NCI-H345 treated with DMSO at 0.1 percent for 48 hours (cell line): ENCODE measurements at regions not wholly inside any gene's neighbourhood (a gene's known extent, or its start where the extent isn't known, plus 50 kb on each side); places are given as distances from the start of the nearest gene placed in this dataset.
"Not testable (repeated sequence)": the region's sequence is repeated elsewhere in the genome, so short reads cannot be mapped to it uniquely, and the experiment has no call there.

Experiments
- DNase-seq: peaks from one replicate; lab custom pipeline; 2025; ENCODE audit not compliant: unreplicated experiment; lab: John Stamatoyannopoulos, UW

DNA sequence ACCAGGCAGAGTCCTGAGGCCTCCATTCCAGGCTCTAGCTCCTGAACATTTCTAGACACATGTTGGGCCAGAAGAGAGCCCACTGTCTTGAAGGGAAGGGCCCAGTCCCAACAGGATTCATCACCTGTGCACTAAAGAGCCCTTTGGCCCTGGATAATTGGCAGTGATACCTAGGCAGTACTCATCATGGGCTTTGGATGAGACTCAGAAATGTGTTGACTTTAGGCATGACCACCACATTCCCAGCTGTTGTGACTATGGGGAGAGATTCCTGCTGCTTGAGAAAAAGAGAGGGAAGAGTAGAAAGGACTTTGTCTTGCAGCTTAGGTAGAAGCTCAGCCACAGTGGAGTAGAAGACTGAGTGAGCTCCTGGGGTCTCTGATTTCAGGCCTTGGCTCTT lies 138.4 kb upstream of the DAPK1 start:
- no peak for DNase-seq

DNA sequence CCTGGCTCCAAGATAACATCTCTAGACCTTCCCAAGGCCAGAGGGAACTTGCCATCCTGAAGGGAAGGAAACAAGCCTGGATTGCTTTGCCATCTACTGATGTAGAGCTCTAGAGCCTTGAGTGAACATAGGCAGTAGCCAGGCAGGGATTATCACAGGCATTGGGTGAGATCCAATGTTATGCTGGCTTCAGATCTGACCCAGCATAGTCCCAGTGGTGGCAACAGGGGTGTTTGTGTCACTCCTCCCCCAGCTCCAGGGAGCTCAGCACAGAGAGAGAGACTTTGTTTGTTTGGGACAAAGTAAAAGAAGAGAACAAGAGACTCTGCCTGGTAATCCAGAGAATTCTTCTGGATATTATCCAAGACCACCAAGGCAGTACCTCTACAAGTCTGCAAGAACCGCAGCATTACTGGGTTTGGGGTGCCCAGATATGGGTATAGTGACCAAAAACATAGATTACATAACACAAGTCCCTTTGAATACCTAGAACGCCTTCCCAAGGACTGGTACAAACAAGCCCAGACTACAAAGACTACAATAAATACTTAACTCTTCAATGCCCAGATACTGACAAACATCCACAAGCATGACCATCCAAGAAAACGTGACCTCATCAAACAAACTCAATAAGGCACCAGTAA lies 137.6 kb upstream of the DAPK1 start:
- no peak for DNase-seq

DNA sequence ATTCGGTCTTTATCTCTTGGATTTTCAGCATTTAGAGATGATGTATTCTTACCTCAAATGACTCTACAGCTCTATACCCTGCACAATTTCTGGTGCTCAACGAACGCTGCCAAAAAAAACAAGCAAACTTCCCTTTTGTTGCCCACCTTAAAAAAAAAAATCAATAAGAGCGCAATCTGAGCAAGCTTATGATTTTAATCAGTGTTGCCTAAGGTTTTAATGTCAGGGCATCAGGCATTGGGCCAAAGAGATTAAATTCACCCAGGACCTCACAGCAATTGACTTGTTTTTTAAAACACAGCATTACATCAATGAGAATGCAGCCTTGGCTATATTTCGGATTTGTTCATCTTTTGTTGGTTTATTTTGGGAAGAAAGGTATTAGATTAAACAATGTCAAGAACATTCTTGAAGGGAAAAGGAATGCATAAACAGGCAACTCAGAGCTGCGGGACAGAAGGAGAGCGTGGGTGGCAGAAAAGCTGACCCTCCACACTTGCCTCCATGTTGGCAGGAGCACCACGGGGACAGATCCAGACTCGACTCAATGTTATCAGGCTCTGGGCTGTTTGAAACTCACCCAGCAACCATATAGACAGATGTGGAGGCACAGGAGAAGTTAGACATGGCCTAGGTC lies 127.5 kb upstream of the DAPK1 start:
- DNase-seq: no peak

DNA sequence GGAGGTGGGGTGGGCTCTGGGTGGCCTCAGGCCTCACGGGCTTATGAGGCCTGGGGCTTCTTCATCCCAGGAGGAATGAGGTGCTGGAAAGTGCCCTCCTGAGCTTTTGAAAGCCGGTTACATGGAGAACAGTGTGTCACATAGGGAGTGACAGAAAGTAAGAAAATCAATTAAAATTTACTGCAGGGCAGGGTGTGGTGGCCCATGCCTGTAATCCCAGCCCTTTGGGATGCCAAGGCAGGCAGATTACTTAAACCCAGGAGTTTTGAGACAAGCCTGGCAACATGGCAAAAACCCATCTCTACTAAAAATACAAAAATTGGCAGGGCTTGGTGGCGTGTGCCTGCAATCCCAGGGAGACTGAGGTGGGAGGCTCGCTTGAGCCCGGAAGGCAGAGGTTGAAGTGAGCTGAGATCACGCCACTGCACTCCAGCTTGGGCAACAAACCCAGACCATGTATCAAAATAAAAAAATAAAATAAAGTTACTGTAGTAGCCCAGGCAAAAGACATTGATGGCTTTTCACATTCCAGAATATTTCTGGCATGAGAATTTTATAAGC lies 125.8 kb upstream of the DAPK1 start:
- DNase-seq: no peak

DNA sequence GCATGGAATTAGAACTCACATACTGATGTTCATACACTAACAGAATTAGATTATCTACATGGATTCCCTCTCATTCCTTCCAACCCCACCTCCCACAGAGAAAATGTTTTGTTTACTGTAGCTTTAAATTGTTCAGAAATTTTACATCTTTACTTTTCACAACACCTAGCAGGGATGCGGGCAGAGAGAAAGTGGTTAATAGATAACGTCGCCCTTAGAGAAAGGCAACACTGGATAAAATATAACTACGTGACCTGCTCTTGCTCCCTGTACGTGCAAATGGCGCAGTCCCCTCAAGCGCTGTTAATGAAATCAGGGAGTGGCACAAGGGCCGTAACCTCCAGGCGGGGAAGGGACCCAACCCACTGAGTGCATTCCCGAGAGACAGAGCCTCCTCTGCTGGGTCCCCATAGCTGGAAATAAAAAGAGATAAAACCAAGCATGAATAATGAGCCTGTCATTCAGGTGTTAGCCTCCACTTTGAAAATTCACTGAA lies 125.3 kb upstream of the DAPK1 start:
- DNase-seq: no peak

DNA sequence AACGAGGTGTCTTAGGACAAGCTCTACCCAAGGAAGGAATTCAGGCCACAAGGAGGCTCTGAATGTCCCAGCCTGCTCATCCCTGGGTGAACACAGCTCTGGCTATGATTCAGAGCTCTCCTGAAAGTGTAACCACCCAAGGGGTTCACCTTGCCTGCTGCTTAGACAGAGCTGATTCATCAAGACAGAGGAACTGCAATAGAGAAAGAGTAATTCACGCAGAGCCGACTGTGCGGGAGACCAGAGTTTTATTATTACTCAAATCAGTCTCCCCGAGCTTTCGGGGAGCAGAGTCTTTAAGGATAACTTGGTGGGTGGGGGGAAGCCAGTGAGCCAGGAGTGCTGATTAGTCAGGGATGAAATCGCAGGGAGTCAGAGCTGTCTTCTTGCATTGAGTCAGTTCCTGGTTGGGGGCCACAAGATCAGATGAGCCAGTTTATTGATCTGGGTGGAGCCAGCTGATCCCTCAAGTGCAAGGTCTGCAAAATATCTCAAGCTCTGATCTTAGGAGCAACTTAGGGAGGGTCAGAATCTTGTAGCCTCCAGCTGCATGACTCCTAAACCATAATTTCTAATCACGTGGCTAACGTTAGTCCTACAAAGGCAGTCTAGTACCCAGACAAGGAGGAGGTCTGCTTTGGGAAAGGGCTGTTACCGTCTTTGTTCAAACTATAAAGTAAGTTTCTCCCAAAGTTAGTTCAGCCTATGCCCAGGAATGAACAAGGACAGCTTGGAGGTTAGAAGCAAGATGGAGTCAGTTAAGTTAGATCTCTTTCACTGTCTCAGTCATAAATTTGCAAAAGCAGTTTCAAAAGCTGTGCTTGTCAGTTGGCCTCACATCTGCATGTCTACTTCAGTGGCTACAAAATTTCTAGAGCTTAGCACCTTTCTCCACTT lies 123.4 kb upstream of the DAPK1 start:
- not testable (repeated sequence) for DNase-seq

DNA sequence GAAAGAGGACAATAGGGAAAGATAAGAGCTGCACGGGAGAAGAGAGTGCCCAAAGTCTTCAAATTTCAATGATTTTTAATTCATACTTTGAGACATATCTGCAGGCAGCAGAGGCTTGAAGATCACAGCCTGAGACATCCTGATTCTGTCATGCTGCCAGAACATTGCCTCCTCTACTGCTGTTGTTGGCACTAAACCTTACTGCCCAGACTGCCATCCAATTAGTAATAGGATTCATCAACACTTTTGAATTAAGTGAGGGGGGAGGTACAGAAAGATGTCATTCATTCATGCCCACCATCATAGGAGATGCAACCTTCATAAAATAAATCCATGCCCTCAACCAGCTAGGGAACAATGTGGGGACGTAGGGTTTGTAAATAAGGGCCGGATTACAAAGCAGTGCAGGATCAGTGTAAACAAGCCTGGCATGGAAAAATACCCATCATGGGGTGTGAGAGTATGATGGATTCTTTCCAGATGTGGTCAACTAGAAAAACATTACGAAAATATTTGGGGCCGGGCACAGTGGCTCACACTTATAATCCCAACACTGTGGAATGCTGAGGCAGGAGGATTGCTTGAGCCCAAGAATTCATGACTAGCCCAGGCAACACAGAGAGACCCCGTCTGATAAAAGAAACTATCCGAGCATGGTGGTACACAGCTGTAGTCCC lies 122.1 kb upstream of the DAPK1 start:
- no peak for DNase-seq

DNA sequence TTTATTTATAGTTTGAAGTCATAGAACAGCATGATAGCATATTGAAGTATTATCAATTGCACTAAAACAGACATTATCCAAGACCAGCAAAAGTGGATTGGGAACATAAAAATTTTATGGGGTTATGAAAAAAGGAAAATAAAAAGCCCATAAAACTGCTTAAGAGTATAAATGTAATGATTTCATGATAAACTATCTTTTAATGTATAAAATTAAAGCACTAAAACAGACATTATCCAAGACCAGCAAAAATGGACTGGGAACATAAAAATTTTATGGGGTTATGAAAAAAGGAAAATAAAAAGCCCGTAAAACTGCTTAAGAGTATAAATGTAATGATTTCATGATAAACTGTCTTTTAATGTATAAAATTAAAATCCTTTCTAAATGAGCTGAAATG lies 119.0 kb upstream of the DAPK1 start:
- DNase-seq: no peak

DNA sequence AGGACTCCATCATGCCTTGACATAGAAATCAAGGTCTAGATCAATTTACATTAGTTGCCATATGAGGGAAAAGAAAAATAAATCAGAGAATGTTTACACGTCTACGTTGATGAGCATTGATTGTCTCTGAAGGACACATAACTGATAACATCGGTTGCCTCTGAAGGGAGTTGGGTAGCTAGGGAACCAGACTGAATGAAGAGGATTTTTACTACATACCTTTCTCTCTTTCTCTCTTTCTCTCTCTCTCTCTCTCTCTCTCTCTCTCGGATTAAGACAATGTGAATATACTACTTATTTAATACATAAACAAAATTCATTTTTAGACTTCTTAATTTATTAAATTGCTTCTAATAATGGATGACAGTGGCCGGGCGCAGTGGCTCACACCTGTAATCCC lies 118.4 kb upstream of the DAPK1 start:
- DNase-seq: no peak

DNA sequence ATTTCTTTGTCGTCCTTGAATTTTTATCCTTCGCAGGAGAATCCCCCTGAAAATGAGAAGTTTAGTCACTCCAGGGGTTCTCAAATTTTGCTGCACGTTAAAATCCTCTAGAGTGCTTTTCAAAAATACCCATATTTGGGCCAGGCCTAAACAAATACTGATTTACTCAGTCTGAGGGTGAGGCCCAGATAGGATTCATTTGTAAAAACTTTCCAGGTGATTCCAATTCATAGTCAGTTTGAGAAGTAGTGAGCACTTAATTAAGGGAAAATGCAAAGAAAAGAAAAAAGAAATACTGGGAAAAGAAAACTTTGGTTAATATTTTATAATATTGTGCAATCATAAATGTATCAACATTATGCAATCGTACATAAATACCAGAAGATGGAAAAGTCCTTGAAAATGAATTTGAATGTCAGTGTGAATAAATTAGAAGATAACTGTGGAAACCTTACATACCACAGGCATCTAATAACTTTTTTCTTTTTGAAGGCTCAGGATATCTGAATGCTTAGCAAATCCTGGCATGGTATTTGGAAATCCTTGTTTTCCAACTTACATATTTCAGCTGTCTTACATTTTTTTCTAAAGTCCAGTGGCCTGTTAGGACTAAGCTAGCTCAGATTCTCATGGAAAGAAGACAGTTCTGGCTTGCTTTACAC lies 116.5 kb upstream of the DAPK1 start:
- DNase-seq: no peak

DNA sequence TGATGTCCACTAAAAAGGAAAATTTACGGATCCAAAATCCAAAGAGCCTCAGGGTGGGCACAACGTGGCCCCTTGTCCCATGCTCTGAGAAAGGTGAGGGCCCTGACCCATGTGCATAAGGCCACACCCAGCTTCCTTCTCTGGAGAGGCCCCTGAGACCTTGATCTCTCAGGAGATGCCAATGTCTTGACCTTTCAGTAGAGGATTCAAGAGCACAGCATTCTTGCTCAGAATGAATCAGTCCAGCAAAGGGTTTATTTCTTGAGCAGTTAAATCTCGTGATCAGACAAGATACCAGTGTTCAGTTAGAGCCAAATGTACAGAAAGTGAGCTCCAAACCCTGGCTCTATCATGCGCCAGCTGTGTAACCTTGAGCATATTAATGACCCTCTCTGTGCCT lies 115.9 kb upstream of the DAPK1 start:
- no peak for DNase-seq

DNA sequence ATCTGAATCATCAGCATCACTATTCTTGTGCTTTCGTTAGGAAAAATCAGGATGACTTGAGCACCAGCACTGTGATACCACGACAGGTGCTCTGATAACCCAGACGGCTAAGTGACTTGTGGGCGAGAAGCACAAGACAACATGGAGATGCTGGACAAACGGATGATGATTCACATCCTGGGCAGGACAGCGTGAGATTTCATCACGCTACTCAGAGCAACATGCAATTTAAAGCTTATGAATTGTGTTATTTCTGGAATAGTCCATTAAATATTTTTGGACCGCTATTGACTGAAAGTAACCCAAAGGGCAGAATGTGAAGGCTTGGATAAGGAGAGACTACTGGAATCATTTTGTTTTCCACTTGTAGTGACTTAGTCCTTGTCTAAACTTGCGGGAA lies 114.8 kb upstream of the DAPK1 start:
- no peak for DNase-seq

DNA sequence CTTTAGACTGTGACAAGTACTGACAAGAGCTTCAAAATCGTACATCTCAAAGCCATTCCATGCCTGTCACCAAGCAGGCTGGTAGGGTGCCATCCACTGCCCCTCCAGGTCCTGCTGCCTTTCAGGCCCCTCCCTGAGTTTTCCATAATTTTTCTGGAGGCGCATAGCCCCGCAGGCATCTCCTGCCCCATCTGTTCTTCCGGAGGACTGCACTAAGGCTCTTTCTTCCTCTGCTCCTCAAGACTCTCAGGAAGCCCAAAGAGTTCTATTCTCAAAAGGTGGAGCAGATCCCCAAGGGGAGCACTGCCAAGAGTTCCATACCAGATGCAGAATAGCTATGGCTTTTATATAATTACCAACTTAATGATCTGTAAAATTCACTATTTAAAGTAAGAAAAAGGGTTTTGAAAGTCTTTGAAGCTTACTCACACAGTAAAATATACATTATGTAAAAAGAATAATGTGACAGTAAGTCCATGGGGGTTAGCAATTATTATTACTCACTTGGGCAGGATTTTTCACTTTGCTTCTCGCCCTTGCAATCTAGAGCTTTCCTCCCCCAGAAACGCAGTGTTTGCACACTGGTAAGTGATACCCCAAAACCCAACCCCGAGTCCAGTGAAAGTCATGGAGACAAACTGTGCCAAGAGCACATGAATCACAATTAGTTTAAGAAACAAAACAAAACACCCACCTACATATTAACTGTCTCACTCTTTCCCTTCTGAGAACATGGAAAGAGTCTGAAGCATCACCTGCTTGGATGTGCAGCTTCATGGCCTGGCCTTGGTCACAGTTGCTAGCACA lies 114.1 kb upstream of the DAPK1 start:
- no peak for DNase-seq

DNA sequence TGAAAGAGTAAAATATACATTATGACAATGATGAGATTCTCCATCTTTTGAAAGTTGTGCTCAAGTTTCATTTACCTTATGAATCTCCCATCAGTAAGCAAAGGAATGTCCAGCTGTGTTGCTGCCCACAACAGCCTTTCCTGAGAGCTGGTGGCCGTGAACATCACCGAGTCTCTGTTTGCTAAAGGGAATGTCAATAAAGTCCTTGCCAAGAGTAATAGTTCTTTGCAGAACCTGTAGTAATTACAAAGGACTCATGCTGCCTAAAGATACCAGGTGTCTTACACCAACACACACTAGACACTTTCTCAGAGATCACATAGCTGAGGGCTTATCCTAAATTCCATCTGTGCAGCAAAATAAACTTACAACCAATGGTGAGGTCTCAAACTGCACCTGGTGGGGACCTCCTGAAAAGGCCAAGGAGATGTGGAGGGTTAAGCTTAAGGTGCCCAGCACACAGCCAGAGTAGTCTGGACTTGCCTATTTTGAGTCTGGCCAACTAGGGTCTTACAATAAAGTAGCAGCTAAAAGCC lies 111.1 kb upstream of the DAPK1 start:
- DNase-seq: no peak

DNA sequence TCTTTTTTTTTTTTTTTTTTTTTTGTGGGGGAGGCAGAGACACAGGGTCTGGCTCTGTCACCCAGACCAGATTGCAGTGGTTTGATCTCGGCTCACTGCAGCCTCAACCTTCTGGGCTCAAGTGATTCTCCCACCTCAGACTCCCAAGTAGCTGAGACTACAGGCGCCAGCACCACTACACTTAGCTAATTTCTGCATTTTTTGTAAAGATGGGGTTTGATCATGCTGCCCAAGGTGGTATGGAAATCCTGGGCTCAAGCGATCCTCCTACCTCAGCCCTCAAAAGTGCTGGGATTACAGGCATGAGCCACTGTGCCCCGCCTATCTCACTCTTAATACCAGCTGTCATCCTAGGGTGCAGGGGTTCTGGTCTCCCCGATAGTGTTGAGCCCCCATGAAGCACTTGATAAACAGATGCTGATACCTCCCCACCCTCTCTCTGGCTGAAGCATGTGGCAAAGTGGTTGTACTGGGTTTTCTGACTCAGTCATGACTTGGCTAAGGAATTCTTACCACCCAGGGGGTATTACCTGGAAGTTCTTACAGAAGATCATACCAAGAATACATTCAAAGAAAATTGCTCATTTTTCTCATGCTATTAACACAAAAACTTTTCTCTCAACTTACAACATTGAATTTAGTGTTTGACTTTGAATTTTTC lies 110.2 kb upstream of the DAPK1 start:
- no peak for DNase-seq

DNA sequence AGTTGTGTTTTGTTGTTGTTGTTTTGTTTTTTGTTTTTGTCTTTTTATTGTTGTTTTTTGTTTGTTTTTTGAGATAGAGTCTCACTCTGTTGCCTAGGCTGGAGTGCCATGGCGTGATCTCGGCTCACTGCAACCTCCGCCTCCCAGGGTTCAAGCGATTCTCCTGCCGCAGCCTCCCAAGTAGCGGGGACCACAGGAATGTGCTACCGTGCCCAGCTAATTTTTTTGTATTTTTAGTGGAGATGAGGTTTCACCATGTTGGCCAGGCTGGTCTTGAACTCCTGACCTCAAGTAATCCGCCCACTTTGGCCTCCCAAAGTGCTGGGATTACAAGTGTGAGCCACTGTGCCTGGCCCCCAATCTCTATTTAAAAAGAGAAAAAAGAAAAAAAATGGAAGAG lies 109.0 kb upstream of the DAPK1 start:
- not testable (repeated sequence) for DNase-seq

DNA sequence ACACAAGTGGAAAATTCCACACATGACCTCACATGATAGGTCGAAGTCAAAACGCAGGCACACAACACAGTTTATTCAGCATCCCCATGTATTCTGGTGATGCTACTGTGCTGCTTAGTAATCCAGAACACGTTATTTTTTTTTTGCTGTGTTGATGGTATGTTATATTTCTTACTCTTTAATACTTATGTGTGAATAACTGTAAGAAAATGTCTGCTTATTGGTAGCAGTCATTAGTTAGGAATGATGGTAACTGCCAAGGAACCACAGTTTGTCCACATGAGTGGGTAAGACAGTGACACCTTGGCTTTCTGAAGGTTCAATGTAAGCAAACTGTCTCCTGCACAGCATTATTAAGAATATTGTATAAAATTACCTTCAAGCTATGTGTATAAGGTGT lies 107.7 kb upstream of the DAPK1 start:
- DNase-seq: no peak

DNA sequence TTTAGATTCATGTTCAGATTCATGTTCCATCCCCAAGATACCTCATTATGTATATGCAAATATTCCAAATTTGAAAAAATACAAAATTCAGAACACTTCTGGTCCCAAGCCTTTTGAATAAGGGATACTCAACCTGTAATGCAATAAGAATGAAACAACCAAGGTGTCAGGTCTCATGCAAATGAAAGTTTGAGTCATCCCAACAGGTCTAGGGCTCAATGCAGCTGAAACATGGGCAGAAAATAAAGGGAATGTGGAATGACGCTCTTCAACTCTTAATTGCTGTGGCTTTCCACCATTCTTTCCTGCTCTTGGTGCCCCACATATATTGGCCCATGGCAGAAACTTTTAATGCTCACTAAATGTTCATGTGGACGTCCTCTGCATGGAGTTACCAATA lies 107.3 kb upstream of the DAPK1 start:
- no peak for DNase-seq

DNA sequence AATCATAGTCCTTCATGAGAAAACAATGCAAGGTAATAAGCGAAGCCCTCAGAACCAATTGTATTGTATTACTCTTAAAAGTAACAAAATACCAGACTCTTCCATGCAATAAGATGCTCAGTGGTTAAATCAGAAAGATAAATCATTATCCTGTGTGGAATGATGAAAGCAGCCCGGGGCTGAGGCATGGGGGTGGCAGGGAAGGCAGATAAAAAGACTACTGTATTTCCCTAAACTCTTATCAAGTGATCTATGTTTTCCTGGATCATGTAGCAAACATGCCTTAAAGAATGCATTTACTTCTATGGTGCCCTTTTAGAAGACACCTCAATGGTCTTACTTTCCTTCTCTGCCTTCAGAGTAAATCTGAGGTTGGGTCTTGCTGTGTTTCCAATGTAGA lies 105.6 kb upstream of the DAPK1 start:
- DNase-seq: no peak
